Left lung (tissue), 4 donors: ENCODE measurements at regions not wholly inside any gene's neighbourhood (a gene's known extent, or its start where the extent isn't known, plus 50 kb on each side); places are given as distances from the start of the nearest gene placed in this dataset.
A peak's percentile ranks its signal among the peaks of the same experiment; 100 is the strongest.

Source experiments
- ATAC-seq: fragments of 200-7000 bp; cut with Tn5 transposase; one replicate; pipeline ENCODE4 v1.9.1; 2020; ENCODE audit warnings: moderate library complexity
- DNase-seq, 4 donors: peaks; one replicate each; pipeline ENCODE4 v3.0.0-alpha.2; 2013 to 2020
- H3K27ac ChIP-seq, 2 donors: fragments of 200-600 bp; sonication (generic) in 1 of 2; one replicate each; pipeline versions ENCODE4 v1.5.0 to v1.8.0; 2020 to 2021
- H3K27me3 ChIP-seq, 2 donors: fragments of 200-600 bp; sonication (generic) in 1 of 2; one replicate each; pipeline versions ENCODE4 v1.5.0 to v1.8.0; 2020 to 2021
- H3K36me3 ChIP-seq, 2 donors: fragments of 200-600 bp; sonication (generic) in 1 of 2; one replicate each; pipeline versions ENCODE4 v1.5.0 to v1.8.0; 2020 to 2021
- H3K4me1 ChIP-seq, 2 donors: fragments of 200-600 bp; one replicate each; pipeline ENCODE4 v1.8.0; 2021
- H3K4me3 ChIP-seq, 2 donors: fragments of 200-600 bp; sonication (generic) in 1 of 2; one replicate each; pipeline versions ENCODE4 v1.5.0 to v1.8.0; 2020 to 2021; ENCODE audit warnings: mild to moderate bottlenecking in 1 of 2
- H3K9me3 ChIP-seq, 2 donors: fragments of 200-600 bp; sonication (generic) in 1 of 2; one replicate each; pipeline versions ENCODE4 v1.5.0 to v1.8.0; 2020 to 2021
- CTCF ChIP-seq, 2 donors: fragments of 200-600 bp; sonication (generic) in 1 of 2; IDR thresholded peaks; one replicate each; pipeline versions ENCODE4 v1.5.0 to v1.8.0; 2021; ENCODE audit warnings: antibody characterized with exemption in 2 of 2
- intact Hi-C, 2 donors: fragments of 100-400 bp; cut with DNase I; formaldehyde crosslinking; loops; one replicate each; pipeline versions ENCODE4 v1.11.2 to v1.14.2; 2022
- donor health status: DM: no; HTN: yes; CAD: no.
- donor health status: DM: no; HTN: no; CAD: no.

- Histone ChIP-seq H3K4me1 (no peaks in the 10 kb centered on the region), H3K27me3 (no peaks in the 10 kb centered on the region), H3K4me3 (no peak overlapping the region), H3K36me3 (no peaks in the 10 kb centered on the region), H3K9me3 (peaks cover 0 to 8% of the 10 kb centered on the region in 2 donors), H3K27ac (no peak overlapping the region)
- DNase-seq: no peak
- TF ChIP-seq CTCF (IDR thresholded peaks at IDR 0.05): no peak
- intact Hi-C loops: no loop called here
- ATAC-seq: peak; percentile 19
These were observed 287.4 kb upstream of the NBEA start for GRCh38 chr13:34654647-34655046.

GRCh38 chr13:34655554-34655953 is 286.5 kb upstream of the NBEA start:
- no peak overlapping the region for H3K4me3 ChIP-seq
- peaks cover 0 to 9% of the 10 kb centered on the region in 2 donors for H3K9me3 ChIP-seq
- no peaks in the 10 kb centered on the region for H3K4me1 ChIP-seq
- H3K27me3 ChIP-seq: no peaks in the 10 kb centered on the region
- DNase-seq: no peak
- ATAC-seq: no peak
- no peak overlapping the region for H3K27ac ChIP-seq
- TF ChIP-seq CTCF (IDR thresholded peaks at IDR 0.05): no peak
- intact Hi-C loops: no loop called here
- no peaks in the 10 kb centered on the region for H3K36me3 ChIP-seq

GRCh38 chr13:34657716-34658115 is 284.4 kb upstream of the NBEA start:
- DNase-seq (no peak), ATAC-seq (no peak)
- no peaks in the 10 kb centered on the region for H3K4me1 ChIP-seq
- no peaks in the 10 kb centered on the region for H3K27me3 ChIP-seq
- H3K4me3 ChIP-seq: no peak overlapping the region
- H3K9me3 ChIP-seq: peaks cover 0 to 1% of the 10 kb centered on the region in 2 donors
- no peak overlapping the region for H3K27ac ChIP-seq
- TF ChIP-seq CTCF (IDR thresholded peaks at IDR 0.05): no peak
- H3K36me3 ChIP-seq: no peaks in the 10 kb centered on the region
- intact Hi-C loops: no loop called here

GRCh38 chr13:34667286-34668218 is 274.5 kb upstream of the NBEA start:
- no peaks in the 10 kb centered on the region for H3K9me3 ChIP-seq

More at GRCh38 chr13:34667286-34668218, 274.5 kb upstream of the NBEA start:
- no peak overlapping the region for H3K4me3 ChIP-seq
- no peak for ATAC-seq
- no peaks in the 10 kb centered on the region for H3K27me3 ChIP-seq
- no peaks in the 10 kb centered on the region for H3K4me1 ChIP-seq
- no peak for DNase-seq
- intact Hi-C loops: no loop called here
- H3K27ac ChIP-seq: no peak overlapping the region
- no peak for TF ChIP-seq CTCF (IDR thresholded peaks at IDR 0.05)
- no peaks in the 10 kb centered on the region for H3K36me3 ChIP-seq
